HEK293 (cell line): ENCODE measurements at regions not wholly inside any gene's neighbourhood (a gene's known extent, or its start where the extent isn't known, plus 50 kb on each side); places are given as distances from the start of the nearest gene placed in this dataset.

ENCODE experiments used
- CTCF ChIA-PET: fragments of 350-600 bp; formaldehyde crosslinking; extraction: SDS; loops from one replicate; lab custom pipeline; 2021; ENCODE audit warnings: antibody characterized with exemption; lab: Yijun Ruan, JAX
- POLR2A ChIA-PET: fragments of 300-600 bp; formaldehyde crosslinking; extraction: SDS; loops from one replicate; lab custom pipeline; 2020; ENCODE audit warnings: antibody characterized with exemption, inconsistent platforms; lab: Yijun Ruan, JAX
- H3K27ac ChIP-seq: fragments of 200-500 bp; sonication (Bioruptor generic); 2 replicates; pipeline ENCODE4 v1.5.1; 2014; ENCODE audit warnings: low read depth, low read length, control low read depth, inconsistent platforms; ENCODE audit errors: extremely low read depth
- H3K36me3 ChIP-seq, 2 experiments: fragments of 200-500 bp in 1 of 2; sonication (Bioruptor generic) in 1 of 2; 1 replicate in 1 of 2; 2 replicates in 1 of 2; pipeline ENCODE4 v1.5.1; 2014 to 2017; ENCODE audit warnings: inconsistent platforms in 2 of 2, low read length in 2 of 2; ENCODE audit not compliant: control insufficient read depth in 2 of 2, insufficient read depth in 1 of 2
- H3K4me1 ChIP-seq: fragments of 200-500 bp; sonication (Bioruptor generic); 2 replicates; pipeline ENCODE4 v1.5.1; 2014; ENCODE audit warnings: mild to moderate bottlenecking, low read length, inconsistent platforms; ENCODE audit not compliant: control insufficient read depth, insufficient read depth
- H3K4me3 ChIP-seq: 2 replicates; pipeline ENCODE4 v1.5.1; 2011; ENCODE audit warnings: low read depth, mild to moderate bottlenecking, control low read depth, low read length, moderate library complexity
- H3K9me3 ChIP-seq: fragments of 200-500 bp; sonication (Bioruptor generic); 2 replicates; pipeline ENCODE4 v1.5.1; 2014; ENCODE audit warnings: low read depth, low read length, inconsistent platforms; ENCODE audit not compliant: control insufficient read depth, insufficient read depth
- HOXA7 ChIP-seq: sonication (generic); formaldehyde crosslinking; IDR thresholded peaks from 2 replicates; pipeline ENCODE4 v1.8.1; 2022; ENCODE audit warnings: missing genetic modification reagents, borderline replicate concordance
- KLF1 ChIP-seq: fragments of 450-650 bp; formaldehyde crosslinking; IDR thresholded peaks from 2 replicates; pipeline ENCODE4 v1.5.1; 2016; ENCODE audit warnings: missing biosample characterization, missing genetic modification characterization
- MYNN ChIP-seq: fragments of 450-650 bp; formaldehyde crosslinking; IDR thresholded peaks from 2 replicates; pipeline ENCODE4 v1.5.1; 2016; ENCODE audit warnings: missing biosample characterization, missing genetic modification characterization, borderline replicate concordance
- PBX3 ChIP-seq: sonication (generic); formaldehyde crosslinking; IDR thresholded peaks from 2 replicates; pipeline ENCODE4 v1.8.1; 2022; ENCODE audit warnings: mild to moderate bottlenecking, moderate library complexity, missing genetic modification reagents
- PRDM1 ChIP-seq: fragments of 450-650 bp; formaldehyde crosslinking; IDR thresholded peaks from 2 replicates; pipeline ENCODE4; 2016; ENCODE audit warnings: missing biosample characterization, missing genetic modification characterization
- PRDM10 ChIP-seq: fragments of 450-650 bp; formaldehyde crosslinking; IDR thresholded peaks from 2 replicates; pipeline ENCODE4 v1.5.1; 2016; ENCODE audit warnings: missing biosample characterization, missing genetic modification characterization
- ZFP3 ChIP-seq: fragments of 450-650 bp; formaldehyde crosslinking; IDR thresholded peaks from 2 replicates; pipeline ENCODE4 v1.5.1; 2016; ENCODE audit warnings: low read depth, missing biosample characterization, missing genetic modification characterization
- ZNF10 ChIP-seq: fragments of 450-650 bp; formaldehyde crosslinking; IDR thresholded peaks from 2 replicates; pipeline ENCODE4 v1.5.1; 2017; ENCODE audit warnings: missing biosample characterization, missing genetic modification characterization
- ZNF37A ChIP-seq: fragments of 450-650 bp; IDR thresholded peaks from 2 replicates; pipeline ENCODE4 v1.5.1; 2018; ENCODE audit warnings: missing biosample characterization, missing genetic modification characterization
- ZNF426 ChIP-seq: fragments of 450-650 bp; formaldehyde crosslinking; IDR thresholded peaks from 2 replicates; pipeline ENCODE4 v1.5.1; 2017; ENCODE audit warnings: missing biosample characterization, missing genetic modification characterization, mild to moderate bottlenecking, inconsistent platforms, moderate library complexity
- ZNF510 ChIP-seq: fragments of 450-650 bp; formaldehyde crosslinking; IDR thresholded peaks from 2 replicates; pipeline ENCODE4 v1.5.1; 2018; ENCODE audit warnings: mild to moderate bottlenecking, missing genetic modification characterization, missing biosample characterization; ENCODE audit not compliant: insufficient replicate concordance
- ZNF558 ChIP-seq: fragments of 450-650 bp; formaldehyde crosslinking; IDR thresholded peaks from 2 replicates; pipeline ENCODE4 v1.5.1; 2016; ENCODE audit warnings: missing biosample characterization, missing genetic modification characterization
- ZNF560 ChIP-seq: fragments of 450-650 bp; formaldehyde crosslinking; IDR thresholded peaks from 2 replicates; pipeline ENCODE4 v1.5.1; 2017; ENCODE audit warnings: missing biosample characterization, missing genetic modification characterization, borderline replicate concordance
- ZNF596 ChIP-seq: fragments of 450-650 bp; IDR thresholded peaks from 2 replicates; pipeline ENCODE4 v1.5.0; 2018; ENCODE audit warnings: missing biosample characterization, mild to moderate bottlenecking, missing genetic modification characterization, moderate library complexity
- ZNF629 ChIP-seq: fragments of 450-650 bp; formaldehyde crosslinking; IDR thresholded peaks from 2 replicates; pipeline ENCODE4 v1.5.1; 2017; ENCODE audit warnings: missing biosample characterization, missing genetic modification characterization
- ZSCAN5A ChIP-seq: fragments of 450-650 bp; formaldehyde crosslinking; IDR thresholded peaks from 2 replicates; pipeline ENCODE4 v1.5.1; 2016; ENCODE audit warnings: missing biosample characterization, missing genetic modification characterization
- TF ChIP-seq, protein P1 (sequence below): fragments of 450-650 bp; formaldehyde crosslinking; IDR thresholded peaks from 2 replicates; pipeline ENCODE4 v1.5.1; 2017; ENCODE audit warnings: missing biosample characterization, missing genetic modification characterization

GRCh38 chr15:55106155-55106554 is 90.6 kb downstream of the RSL24D1 start (continued):
- TF ChIP-seq PRDM10 (tag by site-specific recombination) (no peak), ZFP3 (tag by site-specific recombination) (no peak), ZNF426 (tag by site-specific recombination) (no peak), ZNF560 (tag by site-specific recombination) (no peak), PRDM1 (tag by site-specific recombination) (no peak), ZNF510 (tag by site-specific recombination) (no peak)

- H3K27ac ChIP-seq, result no peak overlapping the region
- H3K36me3 ChIP-seq, result no peaks in the 10 kb centered on the region
- H3K9me3 ChIP-seq, result no peaks in the 10 kb centered on the region
- H3K4me3 ChIP-seq, result no peak overlapping the region
- POLR2A ChIA-PET, result no interaction called here
- CTCF ChIA-PET, result interaction anchor here (0.6 kb wide), 1 partner anchor 14 kb away, joined by 3 read pairs; no protein-coding TSS in a partner anchor
- TF ChIP-seq ZNF558 (tag by site-specific recombination) (no peak), ZNF10 (tag by site-specific recombination) (no peak), ZNF629 (tag by site-specific recombination) (no peak), ZNF37A (tag by site-specific recombination) (no peak), KLF1 (no peak), ZNF596 (no peak), MYNN (tag by site-specific recombination) (no peak), ZSCAN5A (tag by site-specific recombination) (no peak), HOXA7 (CRISPR knock-in tag) (no peak), PBX3 (CRISPR knock-in tag) (no peak)
- TF ChIP-seq, protein P1, sequence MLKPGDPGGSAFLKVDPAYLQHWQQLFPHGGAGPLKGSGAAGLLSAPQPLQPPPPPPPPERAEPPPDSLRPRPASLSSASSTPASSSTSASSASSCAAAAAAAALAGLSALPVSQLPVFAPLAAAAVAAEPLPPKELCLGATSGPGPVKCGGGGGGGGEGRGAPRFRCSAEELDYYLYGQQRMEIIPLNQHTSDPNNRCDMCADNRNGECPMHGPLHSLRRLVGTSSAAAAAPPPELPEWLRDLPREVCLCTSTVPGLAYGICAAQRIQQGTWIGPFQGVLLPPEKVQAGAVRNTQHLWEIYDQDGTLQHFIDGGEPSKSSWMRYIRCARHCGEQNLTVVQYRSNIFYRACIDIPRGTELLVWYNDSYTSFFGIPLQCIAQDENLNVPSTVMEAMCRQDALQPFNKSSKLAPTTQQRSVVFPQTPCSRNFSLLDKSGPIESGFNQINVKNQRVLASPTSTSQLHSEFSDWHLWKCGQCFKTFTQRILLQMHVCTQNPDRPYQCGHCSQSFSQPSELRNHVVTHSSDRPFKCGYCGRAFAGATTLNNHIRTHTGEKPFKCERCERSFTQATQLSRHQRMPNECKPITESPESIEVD (tag by site-specific recombination), result no peak
- H3K4me1 ChIP-seq, result no peaks in the 10 kb centered on the region
Observed at GRCh38 chr15:55094136-55094535, 102.6 kb downstream of the RSL24D1 start.
